Mucosa of descending colon (tissue), 3 donors: ENCODE measurements at regions not wholly inside any gene's neighbourhood (a gene's known extent, or its start where the extent isn't known, plus 50 kb on each side); places are given as distances from the start of the nearest gene placed in this dataset.
"Not testable (repeated sequence)": the region's sequence is repeated elsewhere in the genome, so short reads cannot be mapped to it uniquely, and the experiment has no call there.

Experiments
- ATAC-seq: fragments of 200-7000 bp; cut with Tn5 transposase; one replicate; pipeline ENCODE4 v1.9.1; 2020; ENCODE audit warnings: mild to moderate bottlenecking, moderate library complexity
- DNase-seq, 3 donors: peaks; one replicate each; pipeline ENCODE4 v3.0.0-alpha.2; 2020
- H3K36me3 ChIP-seq: fragments of 200-600 bp; one replicate; pipeline ENCODE4 v1.8.0; 2021; ENCODE audit warnings: low read depth, mild to moderate bottlenecking
- H3K4me1 ChIP-seq: fragments of 200-600 bp; one replicate; pipeline ENCODE4 v1.8.0; 2021; ENCODE audit warnings: low read depth, mild to moderate bottlenecking
- H3K4me3 ChIP-seq: fragments of 200-600 bp; one replicate; pipeline ENCODE4 v1.8.0; 2021; ENCODE audit warnings: mild to moderate bottlenecking
- H3K9me3 ChIP-seq: fragments of 200-600 bp; one replicate; pipeline ENCODE4 v1.8.0; 2021; ENCODE audit warnings: mild to moderate bottlenecking
- CTCF ChIP-seq: fragments of 200-600 bp; IDR thresholded peaks from one replicate; pipeline ENCODE4 v1.8.0; 2022; ENCODE audit warnings: antibody characterized with exemption, mild to moderate bottlenecking
- intact Hi-C, 2 donors: fragments of 100-400 bp; cut with DNase I in 1 of 2; cut with micrococcal nuclease in 1 of 2; formaldehyde crosslinking; loops; one replicate each; pipeline versions ENCODE4 v1.11.0 to v1.11.1; 2022; cut with DNase I, micrococcal nuclease
- donor health status: DM: no; HTN: no; CAD: no; lungs with moderate emphysema.
- donor health status: DM: no; HTN: no; CAD: no.
- donor health status: DM: no; HTN: yes; CAD: no.

GRCh38 chr3:75429561-75430220 lies 234.4 kb upstream of the FRG2C start:
- H3K4me3 ChIP-seq, H3K9me3 ChIP-seq, H3K36me3 ChIP-seq, ATAC-seq, H3K4me1 ChIP-seq: not testable (repeated sequence)
- peak; percentile 61 for TF ChIP-seq CTCF
- peak in 2 of 3 donors; percentile 80 to 85 for DNase-seq
- intact Hi-C loops, result loop anchor here in 1 of 2 donors (10.0 kb wide), 1 partner anchor 135 kb away; no protein-coding TSS in a partner anchor

GRCh38 chr3:75430406-75430805 lies 233.7 kb upstream of the FRG2C start:
- H3K4me3 ChIP-seq, DNase-seq, H3K36me3 ChIP-seq, ATAC-seq, H3K4me1 ChIP-seq, H3K9me3 ChIP-seq, intact Hi-C loops: not testable (repeated sequence)

GRCh38 chr3:75431120-75431519 lies 233.0 kb upstream of the FRG2C start:
- H3K4me3 ChIP-seq, ATAC-seq, H3K9me3 ChIP-seq, intact Hi-C loops, H3K4me1 ChIP-seq, DNase-seq, H3K36me3 ChIP-seq: not testable (repeated sequence)

GRCh38 chr3:75432466-75432865 lies 231.7 kb upstream of the FRG2C start:
- intact Hi-C loops, DNase-seq, H3K4me1 ChIP-seq: not testable (repeated sequence)

GRCh38 chr3:75432885-75433284 lies 231.2 kb upstream of the FRG2C start:
- H3K9me3 ChIP-seq, H3K36me3 ChIP-seq, H3K4me1 ChIP-seq, intact Hi-C loops, ATAC-seq, H3K4me3 ChIP-seq: not testable (repeated sequence)
- peak in 2 of 3 donors; percentile 25 to 49 for DNase-seq

More at GRCh38 chr3:75432466-75432865, 231.7 kb upstream of the FRG2C start:
- not testable (repeated sequence) for H3K4me3 ChIP-seq, ATAC-seq, H3K9me3 ChIP-seq, H3K36me3 ChIP-seq

GRCh38 chr3:75433295-75433694 lies 230.8 kb upstream of the FRG2C start:
- intact Hi-C loops, result not testable (repeated sequence)

GRCh38 chr3:75434276-75434912 lies 229.7 kb upstream of the FRG2C start:
- intact Hi-C loops, result not testable (repeated sequence)

More at GRCh38 chr3:75433295-75433694, 230.8 kb upstream of the FRG2C start:
- not testable (repeated sequence) for H3K4me3 ChIP-seq, DNase-seq, H3K9me3 ChIP-seq, ATAC-seq, H3K36me3 ChIP-seq, H3K4me1 ChIP-seq

GRCh38 chr3:75434913-75435793 lies 229.0 kb upstream of the FRG2C start:
- not testable (repeated sequence) for H3K9me3 ChIP-seq
- peak overlapping the region; percentile 59 for H3K4me3 ChIP-seq

More at GRCh38 chr3:75434276-75434912, 229.7 kb upstream of the FRG2C start:
- not testable (repeated sequence) for ATAC-seq, H3K9me3 ChIP-seq, H3K4me1 ChIP-seq, H3K36me3 ChIP-seq
- peak overlapping the region; percentile 59 for H3K4me3 ChIP-seq
- peak in 2 of 3 donors; percentile 38 to 51 for DNase-seq

GRCh38 chr3:75435794-75436400 lies 228.2 kb upstream of the FRG2C start:
- intact Hi-C loops, ATAC-seq, DNase-seq, H3K4me1 ChIP-seq, H3K9me3 ChIP-seq, H3K36me3 ChIP-seq: not testable (repeated sequence)
- peak overlapping the region; percentile 17 for H3K4me3 ChIP-seq

More at GRCh38 chr3:75434913-75435793, 229.0 kb upstream of the FRG2C start:
- ATAC-seq (peak; percentile 100), DNase-seq (peak; percentile 97 to 99 (median 99))
- H3K36me3 ChIP-seq, H3K4me1 ChIP-seq, intact Hi-C loops: not testable (repeated sequence)

GRCh38 chr3:75440986-75441385 lies 223.1 kb upstream of the FRG2C start:
- ATAC-seq, intact Hi-C loops, H3K4me1 ChIP-seq, DNase-seq, H3K36me3 ChIP-seq, H3K9me3 ChIP-seq, H3K4me3 ChIP-seq: not testable (repeated sequence)

- H3K4me1 ChIP-seq, intact Hi-C loops, H3K4me3 ChIP-seq, H3K9me3 ChIP-seq, ATAC-seq, H3K36me3 ChIP-seq, DNase-seq: not testable (repeated sequence)
Observed at GRCh38 chr3:75444634-75445033, 219.5 kb upstream of the FRG2C start.

GRCh38 chr3:75445234-75445633 lies 218.9 kb upstream of the FRG2C start:
- H3K4me1 ChIP-seq, H3K36me3 ChIP-seq, H3K9me3 ChIP-seq, intact Hi-C loops, H3K4me3 ChIP-seq, DNase-seq, ATAC-seq: not testable (repeated sequence)
